Endodermal cell (in vitro differentiated cells): ENCODE measurements at regions not wholly inside any gene's neighbourhood (a gene's known extent, or its start where the extent isn't known, plus 50 kb on each side); places are given as distances from the start of the nearest gene placed in this dataset.

Experiments used
- DNase-seq: peaks from one replicate; pipeline ENCODE4 v3.0.0-alpha.2; 2017
- H3K27ac ChIP-seq: 2 replicates; pipeline ENCODE4 v1.5.1; 2013; ENCODE audit warnings: mild to moderate bottlenecking, low read depth, low read length, moderate library complexity
- H3K27me3 ChIP-seq: 2 replicates; pipeline ENCODE4 v1.6.1; 2013; ENCODE audit warnings: mild to moderate bottlenecking, low read length, moderate library complexity; ENCODE audit not compliant: insufficient read depth, control insufficient read depth, poor library complexity, severe bottlenecking
- H3K36me3 ChIP-seq: 2 replicates; pipeline ENCODE4 v1.7.0; 2013; ENCODE audit warnings: mild to moderate bottlenecking, low read length, moderate library complexity; ENCODE audit not compliant: control insufficient read depth, insufficient read depth
- H3K4me1 ChIP-seq: one replicate; pipeline ENCODE4 v1.7.0; 2013; ENCODE audit warnings: low read length; ENCODE audit not compliant: control insufficient read depth, insufficient read depth
- H3K4me3 ChIP-seq: 2 replicates; pipeline ENCODE4 v1.5.1; 2013; ENCODE audit warnings: mild to moderate bottlenecking, low read length, moderate library complexity
- H3K9ac ChIP-seq: 2 replicates; pipeline ENCODE4 v1.6.1; 2013; ENCODE audit warnings: mild to moderate bottlenecking, low read length, moderate library complexity; ENCODE audit not compliant: poor library complexity, severe bottlenecking; ENCODE audit errors: extremely low read depth
- H3K9me3 ChIP-seq: 2 replicates; pipeline ENCODE4 v1.6.1; 2013; ENCODE audit warnings: mild to moderate bottlenecking, low read length, moderate library complexity; ENCODE audit not compliant: control insufficient read depth
- H3K27ac Mint-ChIP-seq: 2 replicates; pipeline ENCODE4 v1.8.0; 2020; ENCODE audit warnings: mixed read lengths
- H3K27me3 Mint-ChIP-seq: 2 replicates; pipeline ENCODE4 v1.8.0; 2021; ENCODE audit warnings: mild to moderate bottlenecking, mixed read lengths; ENCODE audit not compliant: insufficient read depth
- H3K36me3 Mint-ChIP-seq: 2 replicates; pipeline ENCODE4 v1.8.0; 2020; ENCODE audit warnings: low read depth, mixed read lengths
- H3K4me1 Mint-ChIP-seq: 2 replicates; pipeline ENCODE4 v1.8.0; 2020; ENCODE audit warnings: mixed read lengths
- H3K4me3 Mint-ChIP-seq: 2 replicates; pipeline ENCODE4 v1.8.0; 2020; ENCODE audit warnings: mild to moderate bottlenecking, moderate library complexity, mixed read lengths
- H3K9me3 Mint-ChIP-seq: 2 replicates; pipeline ENCODE4 v1.8.0; 2020; ENCODE audit warnings: mild to moderate bottlenecking, mixed read lengths
- WGBS, 2 experiments: methylation state at CpG; one replicate each; pipeline versions ENCODE4 v1.1.5 to v1.1.7; 2013; ENCODE audit warnings: missing lambda C conversion rate in 2 of 2, mixed read lengths in 1 of 2; ENCODE audit not compliant: insufficient coverage in 1 of 2, insufficient read length in 1 of 2; 5-methylcytosine and 5-hydroxymethylcytosine counted together
- TF ChIP-seq, protein P1 (sequence below): fragments of 200-600 bp; sonication (generic); conservative IDR thresholded peaks from 2 replicates; pipeline ENCODE4 v1.5.0; 2021; ENCODE audit warnings: antibody characterized with exemption, mild to moderate bottlenecking

DNA sequence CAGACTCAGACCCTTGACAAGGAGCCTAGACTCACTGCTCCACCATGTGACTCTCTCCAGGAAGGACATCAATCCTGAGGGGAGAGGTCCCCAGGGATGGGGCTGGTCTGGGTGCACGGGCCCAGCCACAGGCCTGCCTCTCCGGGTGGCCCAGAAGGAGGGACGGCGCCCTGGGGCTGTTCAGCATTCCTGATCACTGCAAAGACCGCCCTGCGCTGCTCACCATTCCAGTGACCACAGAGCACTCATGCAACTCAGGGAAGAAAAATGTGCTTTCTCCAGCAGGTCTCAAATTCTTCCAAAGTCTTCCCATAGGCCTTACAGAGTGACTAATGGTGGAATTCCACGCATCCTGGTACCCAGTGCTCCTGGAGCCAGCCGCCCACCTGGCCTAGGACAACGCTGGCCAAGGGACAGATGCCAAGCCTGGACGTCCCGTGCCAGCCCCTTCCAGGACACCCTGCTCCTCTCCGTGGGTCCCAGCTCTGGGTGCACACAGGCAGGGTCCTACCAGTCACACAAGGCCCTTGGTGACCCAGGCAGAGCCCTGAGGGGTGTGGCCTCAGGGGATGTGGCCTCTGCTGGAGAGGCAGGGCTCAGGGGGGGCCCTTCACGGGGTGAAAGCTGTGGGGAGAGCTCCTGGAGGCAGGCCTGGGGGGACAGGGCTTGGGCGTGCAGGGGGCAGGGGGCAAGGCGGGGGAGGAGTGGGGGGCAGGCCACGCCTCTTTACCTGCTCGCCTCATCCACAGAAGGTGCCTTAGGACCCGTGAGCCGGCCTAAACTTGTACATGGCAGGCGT lies 178.8 kb downstream of the IGLL1 start:
- Mint-ChIP-seq H3K27me3 (no peaks in the 10 kb centered on the region), H3K4me3 (peak overlapping the region; percentile 47), H3K4me1 (peaks cover 4% of the 10 kb centered on the region), H3K36me3 (no peaks in the 10 kb centered on the region), H3K27ac (no peak overlapping the region), H3K9me3 (no peaks in the 10 kb centered on the region)
- Histone ChIP-seq H3K9me3 (no peaks in the 10 kb centered on the region), H3K36me3 (no peaks in the 10 kb centered on the region), H3K27me3 (no peaks in the 10 kb centered on the region), H3K4me1 (no peaks in the 10 kb centered on the region), H3K9ac (no peak overlapping the region), H3K27ac (no peak overlapping the region), H3K4me3 (no peak overlapping the region)
- DNase-seq: no peak
- WGBS, 2 experiments: 90 to 97% methylated on average over 4 to 20 of the region's 20 CpGs
- TF ChIP-seq, protein P1, sequence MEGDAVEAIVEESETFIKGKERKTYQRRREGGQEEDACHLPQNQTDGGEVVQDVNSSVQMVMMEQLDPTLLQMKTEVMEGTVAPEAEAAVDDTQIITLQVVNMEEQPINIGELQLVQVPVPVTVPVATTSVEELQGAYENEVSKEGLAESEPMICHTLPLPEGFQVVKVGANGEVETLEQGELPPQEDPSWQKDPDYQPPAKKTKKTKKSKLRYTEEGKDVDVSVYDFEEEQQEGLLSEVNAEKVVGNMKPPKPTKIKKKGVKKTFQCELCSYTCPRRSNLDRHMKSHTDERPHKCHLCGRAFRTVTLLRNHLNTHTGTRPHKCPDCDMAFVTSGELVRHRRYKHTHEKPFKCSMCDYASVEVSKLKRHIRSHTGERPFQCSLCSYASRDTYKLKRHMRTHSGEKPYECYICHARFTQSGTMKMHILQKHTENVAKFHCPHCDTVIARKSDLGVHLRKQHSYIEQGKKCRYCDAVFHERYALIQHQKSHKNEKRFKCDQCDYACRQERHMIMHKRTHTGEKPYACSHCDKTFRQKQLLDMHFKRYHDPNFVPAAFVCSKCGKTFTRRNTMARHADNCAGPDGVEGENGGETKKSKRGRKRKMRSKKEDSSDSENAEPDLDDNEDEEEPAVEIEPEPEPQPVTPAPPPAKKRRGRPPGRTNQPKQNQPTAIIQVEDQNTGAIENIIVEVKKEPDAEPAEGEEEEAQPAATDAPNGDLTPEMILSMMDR: no peak

DNA sequence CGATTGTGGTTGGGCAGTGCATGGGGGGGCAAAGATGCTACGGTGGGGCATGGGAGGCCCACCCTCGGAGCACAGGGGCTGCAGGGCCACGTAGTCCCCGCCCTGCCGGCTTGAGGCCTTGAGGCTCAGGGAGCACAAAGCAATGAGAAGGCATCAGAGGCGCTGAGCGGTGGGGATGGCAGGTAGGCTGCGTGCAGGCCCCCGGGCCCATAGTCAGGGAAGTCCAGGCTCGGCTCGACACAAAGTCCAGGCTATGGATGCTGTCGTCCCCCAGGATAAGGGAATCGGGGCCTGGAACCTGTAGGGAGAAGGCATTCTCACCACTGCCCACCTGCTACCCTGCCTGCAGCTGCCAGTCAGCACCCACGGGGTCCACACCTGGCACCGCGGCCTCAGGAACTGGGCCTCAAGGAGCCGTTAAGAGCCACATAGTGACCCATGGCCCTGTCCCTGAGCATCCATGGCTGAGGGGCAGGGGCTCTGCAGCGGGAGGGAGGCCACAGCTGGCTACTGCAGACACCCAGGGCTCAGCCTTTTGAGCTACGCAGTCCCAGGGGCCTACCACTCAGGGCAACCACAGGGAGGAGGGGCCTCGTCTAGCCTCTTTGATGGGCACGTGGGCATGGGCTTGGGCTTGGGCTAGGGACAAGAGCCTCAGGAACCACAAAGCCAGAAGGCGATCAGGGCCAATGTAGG lies 179.7 kb downstream of the IGLL1 start:
- WGBS, 2 experiments: 93 to 95% methylated on average over 19 to 23 of the region's 23 CpGs
- no peaks in the 10 kb centered on the region for H3K27me3 Mint-ChIP-seq
- H3K36me3 ChIP-seq: no peaks in the 10 kb centered on the region
- no peaks in the 10 kb centered on the region for H3K27me3 ChIP-seq
- H3K9me3 Mint-ChIP-seq: no peaks in the 10 kb centered on the region
- no peaks in the 10 kb centered on the region for H3K36me3 Mint-ChIP-seq
- H3K9ac ChIP-seq: no peak overlapping the region
- H3K27ac Mint-ChIP-seq: no peak overlapping the region
- no peak for DNase-seq
- no peaks in the 10 kb centered on the region for H3K9me3 ChIP-seq
- H3K4me3 ChIP-seq: no peak overlapping the region
- no peaks in the 10 kb centered on the region for H3K4me1 ChIP-seq
- H3K27ac ChIP-seq: no peak overlapping the region
- peaks cover under 1% of the 10 kb centered on the region for H3K4me1 Mint-ChIP-seq
- TF ChIP-seq, protein P1: no peak
- H3K4me3 Mint-ChIP-seq: no peak overlapping the region

DNA sequence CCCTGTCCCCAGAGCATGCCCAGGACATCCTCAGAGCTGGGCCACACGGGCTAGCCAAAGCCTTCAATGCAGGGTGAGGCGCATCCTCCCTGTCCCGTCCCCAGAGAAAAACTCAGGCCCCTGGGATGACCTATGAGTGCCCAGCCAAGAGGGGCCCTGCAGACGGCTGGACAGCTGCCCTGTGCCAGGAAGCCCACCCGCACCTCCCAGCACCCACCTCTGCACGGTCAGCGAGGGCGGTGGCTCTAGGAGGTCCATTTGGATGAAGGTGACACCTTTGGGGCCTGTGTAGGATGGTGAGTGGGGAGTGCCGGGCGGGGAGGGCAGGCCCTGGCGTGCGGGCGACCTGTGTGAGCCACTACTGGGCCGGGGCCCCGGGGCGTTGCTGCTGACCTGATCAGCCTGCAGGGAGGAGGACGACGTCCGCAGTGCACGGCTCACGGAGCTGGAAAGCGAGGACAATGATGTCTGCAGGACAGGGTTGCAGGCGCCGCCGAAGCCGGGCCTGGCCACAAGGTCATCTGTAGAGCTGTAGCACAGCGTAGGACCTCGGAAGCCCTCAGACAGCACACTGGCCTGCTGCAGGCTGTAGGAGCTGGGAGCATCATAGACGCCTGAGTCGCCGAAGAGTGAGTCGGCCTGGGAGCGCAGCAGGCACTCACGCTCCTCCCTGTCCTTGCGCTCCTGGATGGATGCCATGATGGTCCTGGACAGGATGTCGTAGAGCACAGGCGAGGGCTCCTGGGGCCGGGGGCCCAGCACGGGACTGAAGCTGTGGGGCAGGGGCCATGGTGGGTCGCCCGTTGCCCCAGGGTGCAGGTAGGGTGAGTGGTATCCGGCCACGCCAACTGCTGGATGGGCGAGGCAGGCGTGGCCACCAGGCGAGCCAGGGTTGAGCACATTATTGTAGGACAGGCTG lies 180.5 kb downstream of the IGLL1 start:
- no peaks in the 10 kb centered on the region for H3K27me3 ChIP-seq
- DNase-seq: no peak
- Mint-ChIP-seq H3K36me3 (no peaks in the 10 kb centered on the region), H3K4me1 (no peaks in the 10 kb centered on the region), H3K9me3 (no peaks in the 10 kb centered on the region), H3K27me3 (no peaks in the 10 kb centered on the region), H3K4me3 (no peak overlapping the region), H3K27ac (no peak overlapping the region)
- no peak overlapping the region for H3K9ac ChIP-seq
- no peaks in the 10 kb centered on the region for H3K36me3 ChIP-seq
- H3K27ac ChIP-seq: no peak overlapping the region
- no peaks in the 10 kb centered on the region for H3K9me3 ChIP-seq
- TF ChIP-seq, protein P1: no peak
- no peak overlapping the region for H3K4me3 ChIP-seq
- H3K4me1 ChIP-seq: no peaks in the 10 kb centered on the region
- WGBS, 2 experiments: 92 to 95% methylated on average over 24 to 46 of the region's 46 CpGs
